ENCODE measurements at regions not wholly inside any gene's neighbourhood (a gene's known extent, or its start where the extent isn't known, plus 50 kb on each side); places are given as distances from the start of the nearest gene placed in this dataset.
A peak's percentile ranks its signal among the peaks of the same experiment; 100 is the strongest.

DNA sequence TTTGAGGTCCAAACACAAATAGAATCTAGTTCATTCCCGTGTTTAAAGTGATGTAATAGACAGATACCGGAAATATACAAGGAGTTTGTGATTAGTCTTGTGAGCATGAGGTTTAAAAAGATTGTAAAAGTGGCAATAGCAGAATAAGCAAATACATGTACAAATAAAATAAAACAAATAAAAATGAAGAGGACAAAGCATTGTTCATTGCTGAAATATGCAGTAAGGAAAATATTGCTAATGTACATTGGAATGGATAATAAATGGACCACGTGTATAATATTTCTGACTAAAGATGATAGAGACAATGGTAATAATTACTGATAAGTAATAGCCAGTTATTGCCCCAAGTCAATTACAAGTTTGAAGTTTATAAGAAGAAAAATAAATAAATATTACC is 75.6 kb upstream of the RTL1 start:
- TF ChIP-seq, protein P1, sequence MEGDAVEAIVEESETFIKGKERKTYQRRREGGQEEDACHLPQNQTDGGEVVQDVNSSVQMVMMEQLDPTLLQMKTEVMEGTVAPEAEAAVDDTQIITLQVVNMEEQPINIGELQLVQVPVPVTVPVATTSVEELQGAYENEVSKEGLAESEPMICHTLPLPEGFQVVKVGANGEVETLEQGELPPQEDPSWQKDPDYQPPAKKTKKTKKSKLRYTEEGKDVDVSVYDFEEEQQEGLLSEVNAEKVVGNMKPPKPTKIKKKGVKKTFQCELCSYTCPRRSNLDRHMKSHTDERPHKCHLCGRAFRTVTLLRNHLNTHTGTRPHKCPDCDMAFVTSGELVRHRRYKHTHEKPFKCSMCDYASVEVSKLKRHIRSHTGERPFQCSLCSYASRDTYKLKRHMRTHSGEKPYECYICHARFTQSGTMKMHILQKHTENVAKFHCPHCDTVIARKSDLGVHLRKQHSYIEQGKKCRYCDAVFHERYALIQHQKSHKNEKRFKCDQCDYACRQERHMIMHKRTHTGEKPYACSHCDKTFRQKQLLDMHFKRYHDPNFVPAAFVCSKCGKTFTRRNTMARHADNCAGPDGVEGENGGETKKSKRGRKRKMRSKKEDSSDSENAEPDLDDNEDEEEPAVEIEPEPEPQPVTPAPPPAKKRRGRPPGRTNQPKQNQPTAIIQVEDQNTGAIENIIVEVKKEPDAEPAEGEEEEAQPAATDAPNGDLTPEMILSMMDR (IDR thresholded peaks at IDR 0.05; ENCODE audit: insufficient read depth, low read depth, low read length): no peak
- no peak overlapping the region for H3K4me3 ChIP-seq (ENCODE audit: low read depth, low read length)
- no peak for DNase-seq (ENCODE audit: low read depth)

DNA sequence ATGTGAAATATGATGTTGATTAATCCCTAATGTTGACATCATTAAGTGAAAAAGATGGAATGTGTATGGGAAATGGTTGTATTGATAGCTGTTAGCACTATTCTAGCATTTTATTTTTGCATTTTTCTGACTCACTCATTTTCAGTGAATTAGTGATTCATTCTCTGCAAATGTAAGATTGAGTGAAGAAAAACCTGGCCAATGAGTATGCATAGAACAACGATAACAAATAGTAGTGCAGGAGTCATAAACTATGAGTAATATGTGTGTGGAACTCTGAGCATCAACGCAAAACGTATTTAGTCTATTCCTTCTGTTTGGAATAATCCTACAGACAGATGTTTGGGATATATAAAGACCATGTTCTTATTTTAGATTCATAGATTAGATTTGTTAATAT is 76.3 kb upstream of the RTL1 start:
- TF ChIP-seq, protein P1 (IDR thresholded peaks at IDR 0.05; ENCODE audit: insufficient read depth, low read depth, low read length): no peak
- peak; percentile 63 for DNase-seq (ENCODE audit: low read depth)
- H3K4me3 ChIP-seq (ENCODE audit: low read depth, low read length): no peak overlapping the region

DNA sequence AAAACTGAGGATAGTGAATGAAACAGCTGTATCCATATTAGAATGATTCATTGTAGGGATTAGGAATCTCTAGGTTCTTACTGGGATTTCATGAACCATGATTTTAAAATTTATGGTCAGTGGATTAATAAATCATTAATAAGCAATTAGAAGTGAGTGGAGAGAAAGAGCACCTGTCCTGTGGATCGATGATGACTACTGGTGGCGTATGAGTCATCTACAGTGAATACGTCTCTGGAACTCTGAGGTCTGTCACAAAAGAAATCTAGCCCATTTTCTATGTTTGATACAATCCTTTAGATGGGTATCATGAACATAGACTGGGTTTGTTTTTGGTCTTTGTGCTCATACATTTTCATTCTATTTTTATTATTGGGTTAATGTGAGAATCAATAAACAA is 77.3 kb upstream of the RTL1 start:
- H3K4me3 ChIP-seq (ENCODE audit: low read depth, low read length): no peak overlapping the region
- DNase-seq (ENCODE audit: low read depth): no peak
- TF ChIP-seq, protein P1 (IDR thresholded peaks at IDR 0.05; ENCODE audit: insufficient read depth, low read depth, low read length): no peak

DNA sequence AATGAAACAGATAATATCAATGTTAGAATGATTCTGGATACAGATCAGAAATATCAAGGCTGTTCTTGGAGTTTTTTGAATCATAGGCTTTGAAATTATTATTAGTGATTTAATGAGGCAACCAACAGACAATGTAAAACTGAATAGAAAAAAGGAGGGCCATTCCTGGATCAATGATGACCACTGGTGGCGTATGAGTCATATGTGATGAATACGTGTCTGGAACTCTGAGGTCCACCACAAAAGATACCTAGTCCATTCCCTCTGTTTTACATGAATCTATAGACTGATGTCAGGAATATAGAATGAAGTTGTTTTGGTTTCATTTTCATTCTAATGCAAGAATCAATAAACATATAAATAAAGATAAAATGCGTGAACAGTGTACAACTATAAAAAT is 78.3 kb upstream of the RTL1 start:
- DNase-seq (ENCODE audit: low read depth): peak; percentile 38
- no peak overlapping the region for H3K4me3 ChIP-seq (ENCODE audit: low read depth, low read length)
- TF ChIP-seq, protein P1 (IDR thresholded peaks at IDR 0.05; ENCODE audit: insufficient read depth, low read depth, low read length): no peak

DNA sequence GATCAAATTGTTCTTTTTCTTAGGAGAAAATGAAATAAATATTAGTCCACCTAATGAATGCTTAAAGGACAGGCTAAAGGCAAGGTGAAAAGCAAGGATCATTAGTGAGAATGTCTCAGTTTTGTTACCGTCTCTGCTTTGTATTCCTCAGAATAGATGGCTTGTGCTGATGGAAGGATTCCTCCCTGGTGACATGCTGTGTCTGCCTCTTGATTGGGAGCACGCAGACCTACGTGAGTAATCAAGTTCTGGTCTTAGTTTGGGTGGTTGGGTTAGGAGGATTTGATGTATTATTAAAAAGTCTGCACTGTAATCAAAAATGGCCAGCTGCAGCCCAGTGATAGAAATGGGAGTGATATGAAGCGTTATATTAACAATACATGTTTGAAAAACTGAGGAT is 78.8 kb upstream of the RTL1 start:
- no peak for DNase-seq (ENCODE audit: low read depth)
- TF ChIP-seq, protein P1 (IDR thresholded peaks at IDR 0.05; ENCODE audit: insufficient read depth, low read depth, low read length): no peak
- no peak overlapping the region for H3K4me3 ChIP-seq (ENCODE audit: low read depth, low read length)

DNA sequence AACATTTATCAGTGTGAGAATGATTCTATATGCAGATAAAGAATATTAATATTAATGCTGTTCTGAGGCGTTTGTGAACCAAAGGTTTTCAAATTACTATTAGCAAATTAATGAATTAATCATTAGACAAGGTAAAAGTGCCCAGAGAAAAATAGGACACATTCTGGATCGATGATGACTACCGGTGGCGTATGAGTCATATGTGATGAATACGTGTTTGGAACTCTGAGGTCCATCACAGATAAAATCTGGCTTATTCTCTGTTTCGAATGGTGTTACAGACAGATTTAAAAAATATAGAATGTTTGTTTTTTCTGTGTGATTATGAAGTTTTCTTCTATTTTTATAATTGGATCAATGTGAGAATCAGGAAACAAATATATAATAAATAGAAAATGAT is 79.2 kb upstream of the RTL1 start:
- DNase-seq (ENCODE audit: low read depth): peak; percentile 15
- no peak overlapping the region for H3K4me3 ChIP-seq (ENCODE audit: low read depth, low read length)
- TF ChIP-seq, protein P1 (IDR thresholded peaks at IDR 0.05; ENCODE audit: insufficient read depth, low read depth, low read length): no peak

DNA sequence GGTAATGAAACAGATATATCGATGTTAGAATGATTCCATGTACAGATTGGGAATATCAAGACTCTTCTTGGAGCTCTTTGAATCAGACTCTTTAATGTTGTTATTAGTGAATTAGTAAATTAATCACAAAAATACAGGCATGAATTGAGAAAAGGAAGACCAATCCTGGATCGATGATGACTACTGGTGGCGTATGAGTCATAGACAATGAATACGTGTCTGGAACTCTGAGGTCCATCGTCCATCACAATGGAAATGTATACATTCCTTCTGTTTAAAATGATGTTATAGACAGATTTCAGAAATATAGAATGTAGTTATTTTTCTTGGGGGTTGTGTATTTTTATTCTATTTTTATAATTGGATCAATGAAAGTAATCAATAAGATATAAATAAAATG is 80.2 kb upstream of the RTL1 start:
- DNase-seq (ENCODE audit: low read depth): no peak
- TF ChIP-seq, protein P1 (IDR thresholded peaks at IDR 0.05; ENCODE audit: insufficient read depth, low read depth, low read length): no peak
- H3K4me3 ChIP-seq (ENCODE audit: low read depth, low read length): no peak overlapping the region
